Left lung (tissue), 4 donors: ENCODE measurements at regions not wholly inside any gene's neighbourhood (a gene's known extent, or its start where the extent isn't known, plus 50 kb on each side); places are given as distances from the start of the nearest gene placed in this dataset.

Source experiments
- ATAC-seq: fragments of 200-7000 bp; cut with Tn5 transposase; one replicate; pipeline ENCODE4 v1.9.1; 2020; ENCODE audit warnings: moderate library complexity
- DNase-seq, 4 donors: peaks; one replicate each; pipeline ENCODE4 v3.0.0-alpha.2; 2013 to 2020
- H3K27ac ChIP-seq, 2 donors: fragments of 200-600 bp; sonication (generic) in 1 of 2; one replicate each; pipeline versions ENCODE4 v1.5.0 to v1.8.0; 2020 to 2021
- H3K27me3 ChIP-seq, 2 donors: fragments of 200-600 bp; sonication (generic) in 1 of 2; one replicate each; pipeline versions ENCODE4 v1.5.0 to v1.8.0; 2020 to 2021
- H3K36me3 ChIP-seq, 2 donors: fragments of 200-600 bp; sonication (generic) in 1 of 2; one replicate each; pipeline versions ENCODE4 v1.5.0 to v1.8.0; 2020 to 2021
- H3K4me1 ChIP-seq, 2 donors: fragments of 200-600 bp; one replicate each; pipeline ENCODE4 v1.8.0; 2021
- H3K4me3 ChIP-seq, 2 donors: fragments of 200-600 bp; sonication (generic) in 1 of 2; one replicate each; pipeline versions ENCODE4 v1.5.0 to v1.8.0; 2020 to 2021; ENCODE audit warnings: mild to moderate bottlenecking in 1 of 2
- H3K9me3 ChIP-seq, 2 donors: fragments of 200-600 bp; sonication (generic) in 1 of 2; one replicate each; pipeline versions ENCODE4 v1.5.0 to v1.8.0; 2020 to 2021
- intact Hi-C, 2 donors: fragments of 100-400 bp; cut with DNase I; formaldehyde crosslinking; loops; one replicate each; pipeline versions ENCODE4 v1.11.2 to v1.14.2; 2022
- TF ChIP-seq, protein P1 (sequence below), 2 donors: fragments of 200-600 bp; sonication (generic) in 1 of 2; IDR thresholded peaks; one replicate each; pipeline versions ENCODE4 v1.5.0 to v1.8.0; 2021; ENCODE audit warnings: antibody characterized with exemption in 2 of 2
- donor health status: DM: no; HTN: yes; CAD: no.
- donor health status: DM: no; HTN: no; CAD: no.

DNA sequence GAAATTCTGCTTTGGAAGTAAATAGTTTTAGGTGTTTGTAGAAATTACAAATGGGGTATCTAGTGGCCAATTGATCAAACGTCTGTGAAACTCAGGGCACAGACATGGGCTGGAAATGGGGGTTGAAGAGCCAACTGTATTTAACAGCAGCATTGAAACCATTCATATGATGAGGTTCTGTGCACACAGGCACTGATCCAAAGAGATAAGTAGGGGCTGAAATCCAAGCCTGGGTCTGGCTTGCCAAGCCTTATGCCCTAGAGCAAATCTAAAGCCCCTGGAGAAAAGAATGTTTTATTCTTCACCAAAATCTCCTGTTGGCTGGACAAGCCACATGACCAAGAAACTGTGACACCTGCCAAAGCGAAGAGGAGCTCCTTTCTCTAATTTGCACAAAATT, 67.6 kb upstream of the ST6GALNAC5 start:
- Histone ChIP-seq H3K9me3 (no peaks in the 10 kb centered on the region), H3K4me3 (no peak overlapping the region), H3K27ac (no peak overlapping the region), H3K36me3 (no peaks in the 10 kb centered on the region), H3K27me3 (no peaks in the 10 kb centered on the region), H3K4me1 (no peaks in the 10 kb centered on the region)
- intact Hi-C loops: no loop called here
- TF ChIP-seq, protein P1, sequence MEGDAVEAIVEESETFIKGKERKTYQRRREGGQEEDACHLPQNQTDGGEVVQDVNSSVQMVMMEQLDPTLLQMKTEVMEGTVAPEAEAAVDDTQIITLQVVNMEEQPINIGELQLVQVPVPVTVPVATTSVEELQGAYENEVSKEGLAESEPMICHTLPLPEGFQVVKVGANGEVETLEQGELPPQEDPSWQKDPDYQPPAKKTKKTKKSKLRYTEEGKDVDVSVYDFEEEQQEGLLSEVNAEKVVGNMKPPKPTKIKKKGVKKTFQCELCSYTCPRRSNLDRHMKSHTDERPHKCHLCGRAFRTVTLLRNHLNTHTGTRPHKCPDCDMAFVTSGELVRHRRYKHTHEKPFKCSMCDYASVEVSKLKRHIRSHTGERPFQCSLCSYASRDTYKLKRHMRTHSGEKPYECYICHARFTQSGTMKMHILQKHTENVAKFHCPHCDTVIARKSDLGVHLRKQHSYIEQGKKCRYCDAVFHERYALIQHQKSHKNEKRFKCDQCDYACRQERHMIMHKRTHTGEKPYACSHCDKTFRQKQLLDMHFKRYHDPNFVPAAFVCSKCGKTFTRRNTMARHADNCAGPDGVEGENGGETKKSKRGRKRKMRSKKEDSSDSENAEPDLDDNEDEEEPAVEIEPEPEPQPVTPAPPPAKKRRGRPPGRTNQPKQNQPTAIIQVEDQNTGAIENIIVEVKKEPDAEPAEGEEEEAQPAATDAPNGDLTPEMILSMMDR (IDR thresholded peaks at IDR 0.05): no peak
- ATAC-seq (no peak), DNase-seq (no peak)

DNA sequence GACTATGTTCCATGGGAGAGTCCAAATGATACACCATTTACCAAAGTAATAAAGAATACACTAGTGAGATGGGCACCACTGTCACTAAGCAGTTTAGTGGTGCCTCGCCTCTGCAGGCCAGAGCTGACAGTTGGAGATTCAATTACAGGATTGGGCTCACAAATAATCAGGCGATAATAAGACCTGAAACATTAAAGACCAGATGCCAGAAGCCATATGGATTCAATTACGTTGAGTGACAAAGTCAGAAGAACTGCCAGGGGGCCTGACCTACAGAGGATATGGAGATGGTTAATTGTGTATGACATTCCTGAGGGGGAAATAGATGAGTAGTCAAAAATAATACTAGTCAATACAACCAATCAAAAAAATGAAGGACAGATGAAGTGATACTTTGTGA, 65.2 kb upstream of the ST6GALNAC5 start:
- Histone ChIP-seq H3K27me3 (no peaks in the 10 kb centered on the region), H3K4me3 (no peak overlapping the region), H3K4me1 (no peaks in the 10 kb centered on the region), H3K36me3 (no peaks in the 10 kb centered on the region), H3K9me3 (no peaks in the 10 kb centered on the region), H3K27ac (no peak overlapping the region)
- TF ChIP-seq, protein P1 (IDR thresholded peaks at IDR 0.05): no peak
- no peak for DNase-seq
- no peak for ATAC-seq
- intact Hi-C loops: no loop called here

DNA sequence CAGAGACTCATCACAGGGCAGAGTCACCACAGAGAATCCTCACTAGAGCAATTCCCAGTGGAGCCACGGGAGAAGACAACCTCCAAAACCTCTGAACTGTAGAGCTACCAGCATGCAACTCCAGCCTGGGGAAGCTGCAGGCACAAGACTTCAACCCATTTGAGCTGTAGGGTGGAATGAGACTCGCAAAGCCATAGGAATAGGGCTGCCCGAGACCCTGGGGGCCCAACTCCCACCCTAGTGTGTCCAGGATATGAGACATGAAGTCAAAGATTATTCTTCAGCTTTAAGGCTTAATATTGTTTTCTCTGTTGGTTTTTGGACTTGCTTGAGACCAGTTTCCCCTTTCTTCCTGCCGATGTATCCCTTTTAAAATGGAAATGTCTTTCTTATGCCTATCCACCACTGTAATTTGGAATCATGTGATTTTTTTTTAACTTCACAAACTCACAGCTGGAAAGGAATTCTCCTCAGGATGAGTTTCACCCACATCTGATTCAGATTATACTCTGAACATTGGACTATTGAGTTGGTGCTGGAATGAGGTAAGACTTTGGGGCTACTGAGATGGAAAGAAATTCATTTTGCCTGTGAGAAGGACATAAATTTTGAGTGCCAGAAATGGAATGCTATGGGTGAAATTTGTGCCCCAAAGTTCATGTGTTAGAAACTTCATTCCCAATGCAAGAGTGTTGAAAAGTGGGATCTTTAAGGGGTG, 59.6 kb upstream of the ST6GALNAC5 start:
- intact Hi-C loops: no loop called here
- Histone ChIP-seq H3K4me1 (no peaks in the 10 kb centered on the region), H3K27me3 (no peaks in the 10 kb centered on the region), H3K9me3 (no peaks in the 10 kb centered on the region), H3K27ac (no peak overlapping the region), H3K4me3 (no peak overlapping the region), H3K36me3 (no peaks in the 10 kb centered on the region)
- TF ChIP-seq, protein P1 (IDR thresholded peaks at IDR 0.05): no peak
- ATAC-seq: no peak
- peak in 1 of 4 donors; percentile 43 for DNase-seq
